NCI-H1694 (cell line): ENCODE measurements at regions not wholly inside any gene's neighbourhood (a gene's known extent, or its start where the extent isn't known, plus 50 kb on each side); places are given as distances from the start of the nearest gene placed in this dataset.
A peak's percentile ranks its signal among the peaks of the same experiment; 100 is the strongest.
"Not testable (repeated sequence)": the region's sequence is repeated elsewhere in the genome, so short reads cannot be mapped to it uniquely, and the experiment has no call there.

Experiments
- DNase-seq: peaks from one replicate; lab custom pipeline; 2025; lab: John Stamatoyannopoulos, UW

GRCh38 chr9:129457325-129457779, 163.5 kb downstream of the C9orf50 start:
- no peak for DNase-seq

GRCh38 chr9:129456549-129457324, 164.2 kb downstream of the C9orf50 start:
- DNase-seq = no peak

- DNase-seq = no peak
Observed at GRCh38 chr9:129455151-129455995, 165.5 kb downstream of the C9orf50 start.

GRCh38 chr9:129454467-129455067, 166.3 kb downstream of the C9orf50 start:
- DNase-seq = no peak

- no peak for DNase-seq
Observed at GRCh38 chr9:129453734-129454133, 167.2 kb downstream of the C9orf50 start.

GRCh38 chr9:129451669-129452068, 169.2 kb downstream of the C9orf50 start:
- no peak for DNase-seq

- no peak for DNase-seq
Observed at GRCh38 chr9:129451089-129451656, 169.7 kb downstream of the C9orf50 start.

GRCh38 chr9:129449066-129449465, 171.8 kb downstream of the C9orf50 start:
- DNase-seq = no peak

GRCh38 chr9:129446828-129447550, 173.9 kb downstream of the C9orf50 start:
- no peak for DNase-seq

- no peak for DNase-seq
Observed at GRCh38 chr9:129445794-129446306, 175.1 kb downstream of the C9orf50 start.

- DNase-seq = not testable (repeated sequence)
Observed at GRCh38 chr9:129443515-129444164, 177.3 kb downstream of the C9orf50 start.

- DNase-seq = no peak
Observed at GRCh38 chr9:129442803-129443511, 177.9 kb downstream of the C9orf50 start.

GRCh38 chr9:129441852-129442251, 179.0 kb downstream of the C9orf50 start:
- DNase-seq = no peak

GRCh38 chr9:129440435-129441186, 180.3 kb downstream of the C9orf50 start:
- no peak for DNase-seq

GRCh38 chr9:129439242-129439641, 181.7 kb downstream of the C9orf50 start:
- no peak for DNase-seq

- no peak for DNase-seq
Observed at GRCh38 chr9:129437626-129438323, 183.1 kb downstream of the C9orf50 start.

GRCh38 chr9:129436751-129437625, 183.9 kb downstream of the C9orf50 start:
- DNase-seq = peak; percentile 43
